ENCODE measurements at regions not wholly inside any gene's neighbourhood (a gene's known extent, or its start where the extent isn't known, plus 50 kb on each side); places are given as distances from the start of the nearest gene placed in this dataset.

DNA sequence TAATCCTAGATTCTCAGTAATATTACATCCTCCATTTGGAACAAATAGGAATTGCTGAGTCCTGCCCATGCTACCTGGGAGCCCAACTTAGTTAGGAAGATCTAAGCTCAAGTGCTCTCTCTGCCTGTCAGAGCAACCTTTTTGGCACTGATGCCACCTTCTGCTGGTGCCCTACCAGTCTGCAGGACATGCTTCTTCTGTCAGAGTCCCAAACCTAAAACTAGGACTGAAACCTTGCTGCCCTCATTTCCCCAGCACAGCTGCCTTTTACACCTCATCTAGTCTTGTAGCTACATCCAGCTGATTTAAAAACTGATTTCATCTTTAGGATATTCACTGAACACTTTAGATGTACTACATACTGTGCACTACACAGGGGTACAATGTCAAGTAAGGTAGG is 118.7 kb downstream of the LYPLAL1 start:
- DNase-seq (ENCODE audit: low read depth in 3 of 3, low spot score in 2 of 3) = no peak

- no peak for DNase-seq (ENCODE audit: low read depth in 3 of 3, low spot score in 2 of 3)
Measured at GRCh38 chr1:219289171-219289570, 115.5 kb downstream of the LYPLAL1 start.

- no peak for DNase-seq (ENCODE audit: low read depth in 3 of 3, low spot score in 2 of 3)
Measured at GRCh38 chr1:219283541-219283940, 109.9 kb downstream of the LYPLAL1 start.

DNA sequence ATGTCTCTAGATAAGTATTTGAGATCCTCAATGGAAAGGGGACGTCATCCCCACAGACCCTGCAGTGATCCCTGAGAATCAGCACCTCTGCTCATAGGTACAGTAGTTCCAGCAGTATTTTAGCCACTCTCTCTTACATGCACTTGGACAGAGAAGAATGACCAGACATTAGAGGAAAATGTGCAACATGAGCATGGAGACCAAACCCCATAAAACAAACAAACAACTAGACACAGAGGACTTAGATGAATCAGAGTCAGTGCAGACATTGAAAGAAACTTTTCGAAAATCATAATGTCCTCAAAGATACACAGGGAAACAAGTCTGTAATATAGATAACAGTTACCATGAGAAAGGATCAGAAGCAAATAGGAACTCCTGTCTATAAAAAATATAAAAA is 108.2 kb downstream of the LYPLAL1 start:
- no peak for DNase-seq (ENCODE audit: low read depth in 3 of 3, low spot score in 2 of 3)

- DNase-seq (ENCODE audit: low read depth in 3 of 3, low spot score in 2 of 3) = no peak
Measured at GRCh38 chr1:219279017-219279770, 105.5 kb downstream of the LYPLAL1 start.

DNA sequence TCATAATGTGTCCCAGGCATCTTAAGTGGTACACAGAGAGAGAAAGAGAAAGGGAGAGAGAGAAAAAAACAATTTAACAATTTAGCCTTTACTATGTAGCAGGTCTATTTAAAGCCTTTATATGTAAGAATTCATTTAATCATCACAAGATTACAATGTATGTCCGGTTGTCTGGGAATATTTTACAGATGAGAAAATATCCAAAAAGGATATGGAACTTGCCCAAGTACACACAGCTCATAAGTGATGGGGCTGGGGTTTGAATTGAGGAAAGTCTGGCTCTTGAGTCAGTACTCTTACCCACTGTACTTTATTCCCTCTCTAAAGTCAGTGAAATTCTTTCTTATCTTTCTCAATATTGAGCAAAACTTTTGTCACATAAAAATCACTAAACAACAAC is 104.6 kb downstream of the LYPLAL1 start:
- DNase-seq (ENCODE audit: low read depth in 3 of 3, low spot score in 2 of 3) = no peak

DNA sequence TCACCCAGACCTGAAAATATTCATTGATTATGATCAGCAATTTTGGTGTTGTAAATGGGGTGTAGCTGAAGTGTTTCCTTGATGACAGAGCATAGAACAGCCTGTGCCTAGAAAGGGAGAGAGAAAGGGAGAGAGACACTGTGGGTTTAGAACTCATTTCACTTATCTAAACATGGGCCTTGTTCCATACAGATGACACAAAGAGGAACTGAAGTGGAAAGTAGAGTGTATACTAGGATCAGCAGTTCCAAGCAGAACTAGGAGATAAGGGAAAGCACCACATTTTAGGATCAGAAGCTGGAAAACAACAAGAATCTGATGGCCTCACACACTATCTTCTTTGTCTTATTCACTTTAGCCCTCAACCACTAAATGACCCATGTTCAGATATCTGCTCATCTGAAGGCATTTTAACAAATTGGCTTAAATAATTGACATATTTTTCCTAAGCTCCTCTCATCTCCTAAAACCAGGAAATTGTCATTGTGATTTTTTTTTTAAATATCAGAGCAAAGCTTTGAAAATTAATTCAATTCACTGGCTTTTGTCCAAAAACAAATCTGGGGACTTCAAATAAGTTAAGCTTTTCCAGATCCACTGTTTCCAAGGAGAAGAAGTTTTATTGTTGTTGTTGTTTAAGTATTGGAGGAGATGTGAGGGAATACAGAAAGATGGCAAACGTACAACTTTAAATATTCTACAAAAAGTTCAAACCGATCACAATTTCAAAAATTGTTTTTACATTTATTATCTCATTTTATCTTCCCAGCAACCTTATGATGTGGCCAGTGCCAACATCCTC is 103.8 kb downstream of the LYPLAL1 start:
- DNase-seq (ENCODE audit: low read depth in 3 of 3, low spot score in 2 of 3) = no peak

DNA sequence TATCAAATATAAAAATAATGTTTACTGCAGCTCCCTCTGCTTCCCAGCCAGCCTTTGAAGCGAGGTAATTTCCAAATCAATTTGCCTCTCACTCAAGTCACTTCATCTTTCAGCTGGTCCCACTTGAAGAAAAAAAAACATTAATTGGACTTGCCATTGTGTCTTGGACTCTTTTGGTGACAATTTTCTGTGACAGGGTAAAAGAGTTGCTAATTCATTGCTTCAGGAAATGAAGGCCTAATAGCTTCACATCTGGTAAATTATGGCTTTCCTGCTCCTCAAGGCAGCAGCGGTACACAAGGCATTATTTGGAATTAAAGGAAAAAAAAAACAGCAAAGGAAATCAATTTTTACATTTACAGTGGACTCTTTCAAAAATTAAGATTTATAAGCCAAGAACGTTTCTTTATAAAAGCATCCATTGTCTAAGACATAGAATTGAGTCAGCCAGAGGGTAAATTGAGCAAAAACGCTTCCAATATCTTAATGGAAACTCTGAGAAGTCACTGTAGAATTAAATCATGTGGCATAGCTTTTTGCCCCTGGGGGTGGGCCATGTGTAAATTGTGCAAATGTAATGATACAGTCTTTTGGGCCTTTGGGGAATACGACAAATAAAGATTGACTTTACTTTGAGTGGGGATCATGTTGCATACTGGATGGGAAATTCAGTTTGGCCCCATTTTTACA is 102.5 kb downstream of the LYPLAL1 start:
- no peak for DNase-seq (ENCODE audit: low read depth in 3 of 3, low spot score in 2 of 3)

DNA sequence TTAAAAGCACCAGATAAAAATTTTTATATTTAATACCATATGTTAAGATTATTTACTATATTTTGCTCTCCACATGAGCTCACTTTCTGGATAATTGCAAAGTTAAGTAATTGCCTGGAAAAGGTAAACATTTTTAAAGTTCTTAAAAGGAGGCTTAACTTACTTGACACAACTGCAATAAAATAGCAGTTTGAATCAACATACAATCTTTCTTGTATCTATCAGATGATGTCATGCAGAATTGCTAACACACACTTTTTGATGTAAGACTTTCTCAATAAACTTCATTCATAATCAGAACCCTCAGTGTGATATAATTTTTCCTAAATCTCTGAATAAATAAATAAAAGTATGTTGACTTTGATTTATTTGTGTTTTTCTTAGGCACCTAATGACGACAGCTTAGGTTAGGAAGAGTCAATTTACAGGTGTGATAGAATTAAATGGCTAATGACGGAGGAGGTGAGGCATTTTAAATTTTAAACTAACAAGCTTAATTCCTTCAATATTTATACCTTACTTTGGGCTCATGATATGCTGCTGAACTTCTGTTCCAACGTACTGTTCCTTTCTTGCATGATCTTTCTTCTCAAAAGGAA is 99.5 kb downstream of the LYPLAL1 start:
- no peak for DNase-seq (ENCODE audit: low read depth in 3 of 3, low spot score in 2 of 3)

DNA sequence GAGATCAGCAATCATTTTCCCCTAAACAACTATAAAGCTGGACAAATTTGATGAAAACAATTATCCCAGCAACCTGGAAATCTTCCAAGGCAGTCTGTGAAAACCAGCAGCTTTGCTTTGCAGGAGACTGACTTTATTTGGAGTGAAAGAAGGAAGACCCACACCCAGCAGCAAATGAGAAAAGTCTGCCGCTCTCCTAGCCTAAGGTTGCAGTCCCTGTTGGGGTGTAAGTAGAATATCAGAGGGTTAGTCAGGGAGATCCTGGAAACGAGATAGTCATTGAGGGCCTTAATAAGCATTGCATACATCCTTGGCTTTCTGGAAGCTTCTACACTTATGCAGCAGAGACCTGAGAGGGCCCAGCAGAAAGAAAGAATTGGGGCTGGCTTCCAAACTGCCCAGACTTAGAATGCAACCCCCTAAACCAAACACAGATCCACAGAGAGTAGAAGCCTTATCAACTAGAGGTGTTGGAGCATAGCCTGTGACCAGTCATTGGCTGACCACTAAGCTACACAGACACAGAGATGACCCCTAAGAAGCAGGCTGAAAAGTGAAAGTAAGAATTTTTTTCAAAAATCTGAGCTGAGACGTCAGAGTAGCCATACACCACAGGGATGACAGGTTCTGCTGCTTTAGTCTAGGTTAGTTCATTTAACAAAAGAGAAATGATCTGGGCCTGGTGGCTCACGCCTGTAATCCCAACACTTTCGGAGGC is 98.3 kb downstream of the LYPLAL1 start:
- no peak for DNase-seq (ENCODE audit: low read depth in 3 of 3, low spot score in 2 of 3)

DNA sequence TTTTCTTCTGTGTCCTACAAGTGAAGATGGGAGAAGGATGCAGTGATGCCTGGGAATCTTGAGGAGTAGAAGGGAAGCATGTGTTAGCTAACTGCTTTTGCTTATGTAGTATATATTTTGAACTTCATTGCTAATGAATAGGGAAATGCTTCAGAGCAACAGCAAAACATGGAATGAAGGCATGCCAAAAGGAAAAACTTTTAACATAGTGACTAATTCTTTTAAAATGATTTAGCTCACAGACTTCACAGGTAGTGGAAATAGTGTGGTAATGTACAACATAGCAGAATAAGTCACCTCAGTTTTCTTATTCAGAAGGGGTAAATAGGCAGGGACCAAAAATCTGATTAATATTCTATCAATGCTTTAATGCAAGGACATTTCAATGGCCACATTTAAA is 95.5 kb downstream of the LYPLAL1 start:
- no peak for DNase-seq (ENCODE audit: low read depth in 3 of 3, low spot score in 2 of 3)

DNA sequence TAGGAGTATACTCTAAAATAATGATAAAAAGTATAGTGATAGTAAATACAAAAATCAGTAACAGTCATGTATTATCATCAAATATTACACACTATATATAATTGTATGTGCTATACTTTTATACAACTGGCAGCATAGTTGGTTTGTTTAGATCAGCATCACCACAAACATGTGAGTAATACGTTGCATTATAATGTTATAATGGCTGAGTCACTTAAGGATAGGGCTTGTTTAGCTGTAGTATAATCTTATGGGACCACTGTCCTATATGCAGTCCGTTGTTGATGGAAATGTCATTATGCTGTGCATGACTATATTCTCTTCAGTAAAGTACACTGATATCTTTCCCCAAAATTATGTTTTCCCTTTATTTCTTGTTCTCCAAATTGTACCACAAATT is 92.8 kb downstream of the LYPLAL1 start:
- DNase-seq (ENCODE audit: low read depth in 3 of 3, low spot score in 2 of 3) = no peak

- no peak for DNase-seq (ENCODE audit: low read depth in 3 of 3, low spot score in 2 of 3)
Measured at GRCh38 chr1:219265026-219265515, 91.4 kb downstream of the LYPLAL1 start.

DNA sequence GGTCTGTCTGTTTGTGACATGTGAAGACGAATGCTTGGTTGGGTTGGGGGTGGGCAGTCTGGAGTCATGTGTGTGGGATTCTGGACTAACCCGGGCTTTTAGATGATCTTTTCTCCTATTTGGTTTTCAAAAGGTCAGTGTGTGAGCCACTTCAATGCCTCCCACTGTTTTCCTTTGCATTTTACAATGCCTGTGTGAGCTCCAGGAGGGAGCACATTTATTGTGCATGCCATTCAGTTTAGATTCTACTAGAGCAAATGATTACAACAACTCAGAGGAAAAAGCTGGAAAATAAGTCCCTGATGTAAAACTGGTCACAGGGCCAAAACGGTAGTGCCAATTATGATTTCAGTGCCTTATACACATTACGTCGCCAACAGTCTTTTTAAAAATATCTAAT is 90.9 kb downstream of the LYPLAL1 start:
- DNase-seq (ENCODE audit: low read depth in 3 of 3, low spot score in 2 of 3) = no peak

All from right renal cortex interstitium (tissue), 3 donors.